Activated CD4-positive, alpha-beta T cell treated with anti-CD3 and anti-CD28 coated beads, Interleukin-2, Interleukin-6, amounts not matched to agents 100 ng/mL and 50 ng/mL, durations not matched to agents 16 hours and 8 hours (primary cell): ENCODE measurements at regions not wholly inside any gene's neighbourhood (a gene's known extent, or its start where the extent isn't known, plus 50 kb on each side); places are given as distances from the start of the nearest gene placed in this dataset.
"Not testable (repeated sequence)": the region's sequence is repeated elsewhere in the genome, so short reads cannot be mapped to it uniquely, and the experiment has no call there.

ENCODE experiments used
- DNase-seq: peaks from one replicate; pipeline ENCODE4 v3.0.0-alpha.2; 2020

DNA sequence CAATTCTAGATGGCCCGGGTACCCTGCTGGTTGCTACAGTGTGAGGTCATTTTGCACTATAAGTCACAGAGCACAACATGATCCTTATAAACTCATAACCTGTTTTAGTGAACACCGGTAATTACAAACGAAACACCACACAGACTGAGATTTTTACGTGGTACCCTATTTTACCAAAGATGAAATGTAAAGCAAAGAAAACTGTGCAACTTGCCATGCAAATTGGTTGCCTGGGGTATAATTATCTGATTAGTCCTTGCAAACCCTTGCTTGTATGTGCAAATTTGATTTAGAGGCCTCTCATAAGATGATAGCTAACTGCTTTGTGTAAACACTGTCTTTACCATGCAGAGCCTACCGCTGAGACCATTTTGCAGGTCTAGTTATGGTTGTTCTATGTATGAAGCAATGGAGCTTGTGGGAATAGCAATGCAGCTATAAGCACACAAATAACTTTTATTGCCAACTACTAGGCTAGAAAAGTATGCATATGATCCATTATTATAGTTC lies 372.1 kb upstream of the FAR2 start:
- no peak for DNase-seq

DNA sequence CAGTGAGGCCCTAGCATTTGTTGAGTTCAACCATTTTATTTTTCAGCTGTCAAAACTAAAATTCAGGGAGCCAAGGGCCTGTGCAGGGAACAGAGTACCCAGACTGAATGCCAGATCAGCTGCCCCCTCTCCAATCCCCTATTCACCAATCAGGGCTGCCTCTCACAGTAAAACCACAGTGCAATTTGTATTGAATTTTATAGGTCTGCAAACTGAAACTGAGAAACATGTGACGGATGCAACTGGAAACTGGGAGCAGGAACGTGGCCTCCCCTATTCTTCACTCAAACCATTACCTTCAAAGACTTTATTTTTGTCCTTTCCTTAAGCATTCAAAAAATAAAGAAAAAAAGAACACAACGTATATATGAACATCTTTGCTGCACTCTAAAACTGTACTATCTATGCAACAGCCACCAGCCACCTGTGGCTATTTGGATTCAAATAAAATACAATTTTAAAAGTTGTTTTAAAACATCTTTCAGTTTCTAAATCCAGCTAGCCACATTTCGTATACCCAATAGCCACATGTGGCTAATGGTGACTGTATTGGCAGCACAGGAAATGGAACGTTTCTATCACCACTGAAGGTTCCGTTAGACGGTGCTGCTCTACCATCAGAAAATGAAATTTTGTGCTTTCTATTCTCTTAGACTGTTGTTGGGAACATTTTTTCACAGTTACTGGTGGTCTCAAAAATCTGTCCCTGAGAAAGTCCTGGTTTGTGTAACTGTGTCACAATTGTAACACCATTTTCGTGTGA lies 371.3 kb upstream of the FAR2 start:
- DNase-seq = peak; percentile 2

DNA sequence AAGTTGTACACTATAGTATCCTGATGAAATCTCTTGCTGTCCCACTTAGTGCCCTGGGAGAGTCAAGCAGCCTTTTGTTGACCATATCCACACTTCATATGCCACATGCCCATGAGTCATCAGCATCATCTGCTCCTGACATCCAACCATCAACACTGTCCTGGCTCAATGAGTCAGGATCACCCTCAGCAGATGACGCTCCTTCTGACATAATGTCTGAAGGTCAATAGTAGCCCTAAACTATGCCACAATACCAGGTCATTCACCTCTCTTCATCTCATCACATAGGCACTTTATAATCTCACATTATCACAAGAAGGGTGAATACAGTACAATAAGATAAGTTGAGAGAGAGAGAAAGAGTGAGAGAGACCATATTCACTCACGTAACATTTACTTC lies 369.0 kb upstream of the FAR2 start:
- DNase-seq = no peak

DNA sequence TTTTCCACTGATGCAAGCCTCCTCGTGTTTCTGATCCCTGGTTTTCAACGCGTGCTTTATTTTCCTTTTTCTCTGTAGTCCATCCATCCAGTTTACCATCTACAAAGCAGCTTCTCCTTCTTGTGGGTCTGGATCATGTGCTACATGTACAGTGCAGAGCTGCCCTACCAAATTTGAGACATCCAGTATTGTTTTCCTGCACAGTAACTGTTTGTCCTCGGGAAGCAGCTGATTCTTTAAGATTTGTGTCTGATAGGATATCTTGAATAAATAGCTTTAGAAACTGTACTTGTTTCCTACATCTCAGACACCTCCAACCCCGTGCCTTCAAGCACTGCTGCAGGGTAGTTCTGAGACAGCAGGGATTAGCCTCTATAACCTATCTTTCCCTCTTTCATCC lies 368.1 kb upstream of the FAR2 start:
- DNase-seq = no peak

DNA sequence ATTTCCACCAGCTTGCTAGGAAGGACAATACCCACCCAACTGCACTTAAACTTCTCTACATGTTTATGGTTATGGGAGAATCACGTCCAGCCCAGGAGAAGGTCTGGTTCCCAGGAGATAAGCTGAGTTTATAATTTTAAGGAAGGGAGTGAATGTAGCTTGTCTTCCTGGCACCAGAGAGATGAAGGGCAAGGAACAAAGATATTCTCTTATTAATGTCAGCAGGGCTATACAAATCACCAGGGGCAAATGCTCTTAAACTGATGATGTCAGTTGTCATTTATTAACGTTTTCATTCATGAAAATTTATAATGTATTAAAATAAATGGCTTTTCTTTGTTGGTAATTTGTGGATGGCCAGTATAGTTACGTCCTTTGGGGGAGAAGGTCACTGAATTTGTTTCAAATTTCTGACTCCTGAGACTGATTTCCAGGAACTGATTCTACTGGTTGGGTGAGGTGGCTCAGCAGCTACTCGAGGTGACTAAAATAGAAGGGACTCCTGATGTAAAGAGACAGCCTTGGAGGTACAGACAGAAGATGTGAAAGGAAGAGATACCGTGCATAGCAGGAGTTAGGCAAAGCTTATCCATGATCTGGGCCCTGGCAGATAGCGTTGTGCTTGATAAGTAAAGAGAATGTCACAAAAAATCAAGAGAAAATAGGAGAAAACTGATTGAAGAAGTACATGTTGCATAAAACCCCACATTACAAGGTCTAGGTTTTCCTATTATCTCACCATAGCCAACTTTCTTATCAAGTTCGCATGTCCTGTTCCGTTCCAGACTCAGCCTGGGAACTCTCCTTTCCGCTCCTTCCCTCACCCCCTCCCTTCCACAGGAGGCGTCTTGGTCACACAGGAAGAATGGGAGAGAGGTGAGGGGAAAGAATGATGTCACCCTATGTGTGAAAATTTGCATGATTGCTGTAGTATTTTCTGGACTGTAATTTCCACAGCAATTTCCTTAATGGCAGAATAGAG lies 367.1 kb upstream of the FAR2 start:
- DNase-seq = no peak

DNA sequence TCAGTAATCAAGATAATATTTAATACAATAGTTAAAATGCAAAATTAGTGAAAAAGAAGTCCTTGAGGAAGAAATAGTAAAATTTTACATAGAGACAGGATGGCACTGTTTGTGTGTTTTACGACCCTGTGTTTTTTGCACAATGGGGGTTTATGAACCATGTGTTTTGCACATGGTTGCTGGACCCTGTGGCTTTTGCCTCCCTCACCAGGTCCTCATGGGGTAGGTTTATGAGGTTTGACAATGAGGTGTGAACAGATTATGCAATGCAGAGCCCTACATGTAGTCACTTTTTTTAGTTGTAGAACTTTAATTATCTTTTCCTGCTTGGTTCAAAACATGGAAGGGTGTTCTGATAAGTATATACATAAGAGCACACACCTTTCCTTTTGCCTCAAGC lies 366.3 kb upstream of the FAR2 start:
- no peak for DNase-seq

DNA sequence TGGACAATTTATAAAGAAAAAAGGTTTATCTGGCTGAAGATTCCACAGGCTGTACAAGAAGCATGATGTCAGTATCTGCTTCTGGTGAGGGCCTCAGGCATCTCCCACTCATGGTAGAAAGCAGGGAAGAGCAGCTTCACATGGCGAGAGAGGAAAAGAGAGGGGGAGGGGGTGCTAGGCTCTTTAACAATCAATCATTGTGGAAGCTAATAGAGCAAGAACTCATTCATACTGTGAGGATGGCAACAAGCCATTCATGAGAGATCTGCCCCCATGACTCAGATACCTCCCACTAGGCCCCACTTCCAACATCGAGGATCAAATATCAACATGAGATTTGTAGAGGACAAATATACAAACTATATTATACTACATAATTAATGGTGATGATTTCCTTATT lies 361.9 kb upstream of the FAR2 start:
- DNase-seq = no peak

DNA sequence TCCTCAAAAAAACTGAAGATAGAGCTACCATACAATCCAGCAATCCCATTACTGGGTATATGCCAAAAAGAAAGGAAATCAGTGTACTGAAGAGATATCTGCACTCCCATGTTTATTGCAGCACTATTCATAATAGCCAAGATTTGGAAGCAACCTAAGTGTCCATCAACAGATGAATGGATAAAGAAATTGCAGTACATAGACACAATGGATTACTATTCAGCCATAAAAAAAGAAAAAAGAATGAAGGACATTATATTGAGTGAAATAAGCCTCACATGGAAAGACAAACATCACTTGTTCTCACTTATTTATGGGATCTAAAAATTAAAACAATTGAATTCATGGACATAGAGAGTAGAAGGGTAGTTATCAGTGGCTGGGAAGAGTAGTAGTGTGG lies 360.8 kb upstream of the FAR2 start:
- DNase-seq = not testable (repeated sequence)

DNA sequence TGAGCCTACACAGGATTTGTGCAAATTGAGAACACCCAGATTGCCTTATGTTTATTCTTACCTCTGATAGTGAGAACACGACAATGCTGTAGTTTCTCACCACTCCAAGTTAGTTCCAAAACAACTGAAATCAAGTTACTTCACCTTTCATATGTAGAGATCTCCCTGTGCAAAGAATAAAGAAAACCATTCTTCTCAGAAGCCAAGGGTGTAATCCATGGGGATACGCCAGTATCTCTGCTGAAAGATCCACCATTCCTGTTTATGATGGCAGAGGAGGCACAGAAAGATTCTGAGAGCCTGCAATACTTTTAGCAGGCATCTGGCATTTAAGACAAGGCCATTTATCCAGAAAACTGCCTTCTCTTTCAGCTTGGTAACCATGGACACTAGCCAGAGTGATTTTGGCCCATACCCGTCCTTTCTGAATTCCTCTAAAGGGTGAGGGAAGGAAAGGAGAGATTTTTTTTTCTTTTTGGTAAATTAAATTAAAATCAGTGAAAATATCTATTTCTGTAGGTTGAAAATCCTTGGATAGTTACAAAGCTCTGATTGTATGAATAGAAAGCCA lies 355.4 kb upstream of the FAR2 start:
- no peak for DNase-seq

DNA sequence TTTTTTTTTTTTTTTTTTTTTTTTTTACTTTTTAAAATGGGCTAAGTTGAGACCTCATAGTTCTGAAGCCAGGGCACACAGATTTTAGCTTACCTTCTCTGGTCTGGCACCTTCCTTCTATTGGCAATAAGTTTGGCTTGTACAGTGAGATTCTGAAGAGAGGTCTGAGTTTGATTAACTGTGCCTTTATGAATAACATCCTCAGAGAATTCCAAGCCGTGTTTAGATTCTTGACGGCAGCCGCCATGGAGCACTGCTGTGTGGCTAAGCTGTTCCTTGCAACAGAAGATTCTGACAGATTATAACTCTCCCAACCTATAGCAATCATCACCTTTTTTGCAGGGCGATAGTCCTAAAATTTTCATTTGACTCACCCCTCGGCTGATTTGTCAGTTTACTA lies 354.9 kb upstream of the FAR2 start:
- DNase-seq = no peak

DNA sequence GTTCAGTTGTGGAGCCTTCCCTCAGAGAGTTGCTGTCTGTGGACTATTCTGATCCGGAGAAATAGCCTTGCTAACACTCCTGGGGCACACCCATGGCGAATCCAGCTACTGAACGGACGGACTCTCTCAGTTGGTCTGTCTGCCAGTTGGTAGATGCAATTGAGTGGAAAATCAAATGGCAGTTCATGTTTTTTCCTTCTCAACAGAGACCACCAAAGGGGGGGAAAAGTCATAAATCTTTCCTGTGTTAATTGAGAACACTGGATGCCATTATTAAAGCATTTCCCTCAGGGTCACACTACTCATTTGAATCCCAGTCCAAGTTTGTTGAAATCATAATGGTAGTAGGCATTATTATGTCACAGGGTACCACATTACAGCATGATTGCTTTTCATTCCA lies 354.3 kb upstream of the FAR2 start:
- no peak for DNase-seq

DNA sequence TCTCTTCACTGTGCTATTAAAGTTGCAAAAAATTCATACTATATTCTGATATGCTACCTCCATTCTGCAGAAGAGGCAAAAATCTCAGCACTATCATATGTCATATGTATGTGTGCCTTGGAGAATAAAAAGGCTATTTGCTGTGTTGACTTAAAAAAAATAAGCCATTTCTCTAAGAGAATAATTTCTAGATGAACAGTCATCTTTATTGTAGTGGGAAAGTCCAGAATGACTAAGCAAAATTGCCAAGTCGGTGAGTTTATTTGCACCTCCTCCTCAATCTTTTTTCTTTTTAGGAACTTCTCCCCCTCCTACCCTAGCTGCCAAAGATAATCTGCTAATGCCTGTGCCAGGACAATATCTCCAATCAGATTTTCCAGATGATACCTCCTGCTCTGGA lies 353.8 kb upstream of the FAR2 start:
- peak; percentile 9 for DNase-seq

DNA sequence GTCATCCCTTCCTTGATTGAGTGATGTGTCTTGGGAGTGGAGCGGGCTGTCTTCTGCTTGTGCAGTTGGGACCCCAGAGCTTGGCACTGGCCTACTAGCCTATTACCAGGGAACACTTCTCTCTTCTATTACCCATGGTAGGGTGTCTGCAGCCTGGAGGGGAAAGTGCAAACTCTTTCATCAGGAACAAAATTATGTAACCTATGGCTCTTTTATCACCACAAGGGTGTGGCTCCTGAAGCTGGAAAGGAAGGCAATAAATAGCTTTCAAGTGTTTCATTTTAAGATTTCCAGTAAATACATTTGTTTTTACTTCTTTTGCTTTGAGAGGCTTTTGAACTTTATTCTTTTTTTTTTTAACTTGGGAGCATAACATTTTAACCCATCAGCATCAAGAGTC lies 349.7 kb upstream of the FAR2 start:
- no peak for DNase-seq

DNA sequence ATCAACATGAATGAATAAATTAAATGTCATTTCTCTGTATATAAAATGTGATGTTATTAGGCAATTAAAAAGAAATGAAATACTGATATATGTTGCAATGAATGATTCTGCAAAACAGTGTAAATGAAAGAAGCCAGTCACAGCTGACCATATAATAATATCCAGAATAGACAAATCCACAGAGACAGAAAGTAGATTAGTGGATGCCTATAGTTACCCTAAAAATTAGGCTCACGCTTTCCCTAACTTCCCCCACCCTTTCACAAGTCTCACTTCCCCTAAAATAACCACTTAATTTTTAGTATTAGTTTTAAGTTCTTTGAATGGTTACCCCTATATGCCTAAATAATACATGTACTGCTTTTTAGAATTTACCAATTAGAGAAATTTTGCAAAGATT lies 348.9 kb upstream of the FAR2 start:
- DNase-seq = no peak

DNA sequence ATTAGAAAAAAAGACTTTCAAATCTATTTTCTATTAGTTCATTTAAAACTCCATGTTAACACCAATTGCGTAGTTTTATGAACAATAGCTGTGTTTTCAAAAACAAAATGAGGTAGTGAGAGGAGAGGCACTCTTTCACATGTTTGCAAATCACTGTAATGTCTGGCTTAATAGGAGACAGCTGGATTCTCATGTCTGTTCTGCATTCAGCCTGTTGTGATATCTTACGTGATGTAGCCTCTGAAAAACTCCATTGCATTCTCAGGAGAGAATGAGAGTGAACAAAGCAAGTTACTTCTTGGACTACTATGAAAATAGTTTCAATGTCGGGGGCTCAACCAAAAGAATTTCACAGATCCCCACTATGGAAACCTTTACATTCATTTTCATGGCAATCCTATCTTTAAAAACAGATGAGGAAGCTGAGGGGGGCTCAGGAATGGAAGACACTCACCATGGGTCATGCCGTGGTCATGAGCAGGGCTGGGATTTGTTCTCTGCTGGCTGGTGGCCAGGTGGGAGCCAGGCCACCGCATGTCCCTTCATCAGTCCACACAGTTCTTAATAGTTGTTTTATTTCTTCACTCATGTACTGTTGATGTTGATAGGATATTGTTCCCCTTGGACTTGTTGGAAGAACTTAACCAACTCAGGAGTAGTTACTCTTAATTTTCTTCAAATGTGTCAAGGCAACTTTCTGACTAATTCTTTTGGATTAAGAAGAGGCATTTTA lies 346.2 kb upstream of the FAR2 start:
- no peak for DNase-seq

DNA sequence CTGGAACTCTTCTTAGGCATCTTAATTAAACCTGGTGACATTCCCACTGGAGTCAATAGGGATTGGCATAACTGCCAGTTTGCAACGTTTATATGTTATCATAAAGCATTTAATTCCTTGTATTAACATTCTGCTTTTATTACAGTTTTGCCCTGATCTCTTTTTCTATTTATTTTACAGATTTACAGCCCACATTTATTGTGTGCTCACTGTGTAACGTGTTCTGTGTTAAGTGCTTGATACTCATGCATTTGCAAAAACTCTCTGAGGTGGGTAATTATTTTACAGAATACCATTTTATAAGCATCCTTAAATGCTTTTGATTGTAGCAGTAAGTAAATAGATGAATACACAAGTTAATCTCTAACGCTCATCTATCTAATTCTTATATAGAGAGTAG lies 341.5 kb upstream of the FAR2 start:
- no peak for DNase-seq

DNA sequence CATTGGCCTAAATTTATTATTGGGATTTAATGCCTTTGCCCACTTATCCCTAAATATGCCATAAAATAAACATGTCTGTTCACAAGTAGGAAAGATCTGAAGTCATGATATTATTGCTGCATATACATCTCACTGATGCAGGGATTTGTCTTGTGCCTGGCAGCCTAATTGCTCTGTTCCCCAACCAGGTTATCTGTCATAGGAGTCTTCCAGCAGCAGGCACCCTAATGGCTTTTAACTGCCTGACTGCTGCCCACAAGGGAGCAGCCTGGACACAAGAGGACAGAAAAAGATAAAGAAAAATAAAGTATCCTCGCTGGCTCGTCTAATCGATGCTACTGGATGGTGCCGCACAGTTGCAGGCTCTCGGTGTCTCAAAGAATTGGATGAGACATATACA lies 337.6 kb upstream of the FAR2 start:
- no peak for DNase-seq

DNA sequence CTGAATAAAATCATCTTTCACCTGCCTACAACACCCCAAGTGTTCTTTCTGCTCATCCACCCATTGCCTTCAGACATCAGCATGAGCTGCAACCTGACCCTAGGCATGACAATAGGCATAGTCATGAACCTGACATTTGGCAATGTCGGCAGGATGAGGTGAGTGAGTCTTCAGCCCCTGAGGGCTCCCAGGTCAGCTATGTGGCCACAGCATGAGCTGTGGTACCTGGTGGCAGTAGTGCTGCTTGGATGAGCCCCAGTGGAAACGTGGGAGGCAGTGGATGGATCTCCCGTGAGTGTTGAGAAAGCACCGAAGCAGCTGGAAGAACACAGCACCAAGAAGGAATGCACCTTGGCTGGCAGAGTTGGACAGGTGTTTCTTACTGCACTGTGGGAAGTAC lies 334.8 kb upstream of the FAR2 start:
- DNase-seq = no peak

DNA sequence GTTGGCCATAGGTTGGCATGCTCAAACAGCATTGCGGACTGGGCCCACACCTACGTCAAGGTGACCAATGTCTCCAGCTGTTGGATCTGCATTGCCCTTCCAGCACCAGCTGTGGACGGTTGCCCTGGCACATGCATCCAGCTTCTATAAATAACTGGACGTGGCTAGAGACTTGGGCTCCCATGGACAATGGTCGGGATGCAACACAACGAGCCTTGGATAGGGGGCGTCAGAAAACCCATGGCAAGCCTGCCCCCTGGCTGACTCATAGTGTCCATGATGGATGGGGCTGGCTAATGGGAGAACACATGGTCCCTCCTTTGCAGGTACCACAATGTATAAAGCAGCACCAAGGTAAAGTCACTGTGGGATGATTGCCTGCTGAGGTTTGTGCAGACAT lies 331.6 kb upstream of the FAR2 start:
- no peak for DNase-seq

DNA sequence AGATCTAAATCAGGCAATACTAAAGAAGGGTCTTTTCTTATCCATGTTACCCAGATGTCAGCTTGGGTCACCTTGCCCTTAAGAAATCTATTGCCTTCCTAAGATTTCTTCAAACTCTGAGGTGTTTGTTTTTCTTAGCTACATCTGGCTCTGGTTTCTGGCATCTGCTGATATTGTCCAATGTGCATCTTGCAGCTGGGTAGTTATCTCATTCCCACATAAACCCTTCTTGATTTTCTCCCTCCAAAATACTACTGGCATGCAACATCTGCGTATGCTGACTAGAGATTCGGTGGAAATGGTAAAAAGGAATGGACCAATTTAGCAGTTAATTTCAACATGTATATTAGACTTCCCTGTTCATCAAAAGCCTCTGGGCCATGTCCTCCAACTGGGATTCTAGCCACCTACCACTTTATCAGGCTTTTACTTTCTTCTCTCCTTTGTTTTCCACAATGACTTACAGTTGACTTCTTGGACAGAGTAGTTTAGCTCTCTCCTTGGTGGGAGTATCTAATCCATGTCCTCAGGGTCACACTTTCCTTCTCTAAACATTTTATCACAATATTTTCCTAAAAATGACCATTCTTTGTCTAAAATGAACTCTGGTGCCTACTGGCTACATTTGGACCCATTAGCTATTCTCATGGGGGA lies 324.8 kb upstream of the FAR2 start:
- no peak for DNase-seq

DNA sequence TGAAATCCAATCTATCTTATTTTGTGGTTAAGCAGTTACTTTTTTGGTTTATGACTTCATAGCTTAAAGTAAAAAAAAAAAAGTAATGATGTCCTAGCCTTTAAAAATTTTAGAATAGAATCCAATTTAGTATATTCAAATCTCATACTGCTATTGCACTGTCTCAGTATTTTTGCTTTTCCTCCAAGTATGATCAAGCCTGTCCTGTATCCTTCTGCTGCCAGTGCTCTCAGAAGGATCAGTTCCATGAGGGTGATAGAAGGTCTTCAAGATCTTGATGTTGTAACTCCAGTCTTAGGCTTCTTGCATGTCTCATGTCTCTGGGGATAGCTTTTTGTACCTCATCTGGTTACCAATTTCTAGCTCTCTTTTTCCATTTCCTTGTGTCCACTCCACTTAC lies 324.2 kb upstream of the FAR2 start:
- DNase-seq = no peak

DNA sequence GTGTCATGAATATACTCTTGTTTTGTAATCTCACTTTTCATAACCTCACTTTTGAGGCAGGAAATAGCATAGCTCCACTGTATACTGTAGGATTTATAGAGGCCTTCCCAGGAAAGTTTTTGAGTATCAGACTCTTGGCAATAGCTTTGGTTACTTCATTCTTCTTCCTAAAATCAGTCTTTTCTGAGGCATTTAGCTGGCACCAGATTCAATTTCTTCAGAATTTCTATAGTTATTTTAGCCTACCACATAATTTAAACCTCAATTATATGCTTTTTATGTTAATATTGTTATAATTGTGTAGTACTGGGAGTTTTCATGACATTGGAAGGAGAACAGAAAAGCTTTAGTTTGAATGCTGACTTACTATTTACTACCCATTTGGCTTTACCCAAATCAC lies 322.3 kb upstream of the FAR2 start:
- DNase-seq = no peak

DNA sequence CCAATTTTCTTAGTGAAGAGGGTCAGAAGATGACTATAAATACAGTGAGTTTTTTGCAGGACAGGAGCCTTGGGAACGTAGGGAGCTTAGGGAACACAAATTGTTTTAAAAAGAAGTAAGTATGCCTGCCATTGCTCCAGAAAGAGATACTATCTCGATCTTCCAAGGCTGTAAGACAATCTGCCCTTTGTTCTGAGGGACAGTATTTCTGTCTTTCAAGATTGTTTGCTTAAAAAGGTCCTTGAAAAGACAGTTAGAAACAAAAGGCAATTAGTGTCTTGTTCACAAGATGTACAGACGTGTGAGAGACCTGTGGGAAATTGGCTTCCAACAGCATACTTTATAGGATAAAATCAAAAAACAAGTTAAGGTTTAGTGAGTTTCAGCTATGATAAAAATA lies 321.2 kb upstream of the FAR2 start:
- DNase-seq = no peak
